Panc1 (cell line): ENCODE measurements at regions not wholly inside any gene's neighbourhood (a gene's known extent, or its start where the extent isn't known, plus 50 kb on each side); places are given as distances from the start of the nearest gene placed in this dataset.

Experiments used
- ATAC-seq: fragments of 200-7000 bp; cut with Tn5 transposase; 2 replicates; pipeline ENCODE4 v1.9.1; 2020; ENCODE audit warnings: mild to moderate bottlenecking, moderate library complexity
- BruUV-seq: library from RNA; stranded (reverse); fragments of 400-500 nt; replicated peaks from 2 replicates; lab custom pipeline; 2021; lab: Mats Ljungman, UMichigan
- CTCF ChIA-PET: fragments of 300-600 bp; sonication (Branson Sonifier 250); formaldehyde crosslinking; loops from one replicate; lab custom pipeline; 2022; ENCODE audit warnings: antibody characterized with exemption; lab: Charles Lee
- POLR2A ChIA-PET: fragments of 300-600 bp; sonication (Branson Sonifier 250); formaldehyde crosslinking; loops from one replicate; lab custom pipeline; 2022; ENCODE audit warnings: antibody characterized with exemption; lab: Charles Lee
- DNase-seq: peaks from one replicate; pipeline ENCODE4 v3.0.0-alpha.2; 2010; ENCODE audit warnings: low read depth, low spot score
- H3K27ac ChIP-seq: 2 replicates; pipeline ENCODE4 v1.5.1; 2011; ENCODE audit warnings: mild to moderate bottlenecking, low read length, inconsistent platforms
- H3K27me3 ChIP-seq: fragments of 200-500 bp; sonication (Bioruptor generic); 2 replicates; pipeline ENCODE4 v1.6.0; 2014; ENCODE audit warnings: low read length, inconsistent platforms; ENCODE audit not compliant: control insufficient read depth, insufficient read depth
- H3K36me3 ChIP-seq: fragments of 200-500 bp; sonication (Bioruptor generic); 2 replicates; pipeline ENCODE4 v1.5.1; 2014; ENCODE audit warnings: inconsistent platforms, mild to moderate bottlenecking, low read length, moderate library complexity; ENCODE audit not compliant: control insufficient read depth, insufficient read depth
- H3K4me1 ChIP-seq: 2 replicates; pipeline ENCODE4 v1.5.1; 2011; ENCODE audit warnings: inconsistent platforms, mild to moderate bottlenecking, low read length, moderate library complexity; ENCODE audit not compliant: control insufficient read depth, insufficient read depth
- H3K4me3 ChIP-seq, 2 experiments: 2 replicates each; pipeline ENCODE4 v1.5.1; 2011 to 2012; ENCODE audit warnings: low read depth in 2 of 2, low read length in 2 of 2, mild to moderate bottlenecking in 2 of 2, inconsistent platforms in 1 of 2, moderate library complexity in 1 of 2
- H3K9me3 ChIP-seq: fragments of 200-500 bp; sonication (Bioruptor generic); 2 replicates; pipeline ENCODE4 v1.5.1; 2014; ENCODE audit warnings: low read depth, mild to moderate bottlenecking, inconsistent platforms, low read length, moderate library complexity; ENCODE audit not compliant: control insufficient read depth, insufficient read depth
- CTCF ChIP-seq: fragments of 450-650 bp; IDR thresholded peaks from 2 replicates; pipeline ENCODE4 v1.5.1; 2017; ENCODE audit warnings: mild to moderate bottlenecking
- POLR2AphosphoS5 ChIP-seq: IDR thresholded peaks from 2 replicates; pipeline ENCODE4 v1.6.1; 2012; ENCODE audit warnings: mild to moderate bottlenecking, low read depth, low read length, moderate library complexity
- SIN3A ChIP-seq: IDR thresholded peaks from 2 replicates; pipeline ENCODE4 v1.6.1; 2012; ENCODE audit warnings: low read depth, mild to moderate bottlenecking, low read length, moderate library complexity, borderline replicate concordance; ENCODE audit not compliant: insufficient read depth
- TCF7L2 ChIP-seq: IDR thresholded peaks from 2 replicates; pipeline ENCODE4 v1.6.1; 2011; ENCODE audit warnings: mild to moderate bottlenecking, low read depth, low read length, inconsistent platforms
- in situ Hi-C: cut with HindIII; loops from 2 replicates; pipeline ENCODE4 v1.10.0; 2016; ENCODE audit warnings: low sequenced_read_pairs, low pct_unique_long_range_greater_than_20kb
- intact Hi-C: fragments of 100-400 bp; cut with micrococcal nuclease; formaldehyde crosslinking; loops from one replicate; pipeline ENCODE4 v1.10.0; 2022; ENCODE audit not compliant: unreplicated experiment
- TF ChIP-seq, protein P1 (sequence below), 2 experiments: IDR thresholded peaks; 2 replicates each; pipeline ENCODE4 v1.6.1; 2011 to 2012; ENCODE audit warnings: low read depth in 2 of 2, control low read depth in 1 of 2, low read length in 1 of 2, mild to moderate bottlenecking in 1 of 2, moderate library complexity in 1 of 2; ENCODE audit not compliant: insufficient read depth in 1 of 2

- Histone ChIP-seq H3K27ac (no peak overlapping the region), H3K4me1 (no peaks in the 10 kb centered on the region), H3K27me3 (no peaks in the 10 kb centered on the region), H3K9me3 (no peaks in the 10 kb centered on the region), H3K36me3 (no peaks in the 10 kb centered on the region), H3K4me3 (no peak overlapping the region)
- in situ Hi-C loops (no loop called here), intact Hi-C loops (no loop called here)
- ChIA-PET POLR2A (no interaction called here), CTCF (no interaction called here)
- no TSS peak for BruUV-seq
- DNase-seq (no peak), ATAC-seq (no peak)
- no peak for TF ChIP-seq CTCF
- no peak for TF ChIP-seq SIN3A
- no peak for TF ChIP-seq POLR2AphosphoS5
- TF ChIP-seq, protein P1, sequence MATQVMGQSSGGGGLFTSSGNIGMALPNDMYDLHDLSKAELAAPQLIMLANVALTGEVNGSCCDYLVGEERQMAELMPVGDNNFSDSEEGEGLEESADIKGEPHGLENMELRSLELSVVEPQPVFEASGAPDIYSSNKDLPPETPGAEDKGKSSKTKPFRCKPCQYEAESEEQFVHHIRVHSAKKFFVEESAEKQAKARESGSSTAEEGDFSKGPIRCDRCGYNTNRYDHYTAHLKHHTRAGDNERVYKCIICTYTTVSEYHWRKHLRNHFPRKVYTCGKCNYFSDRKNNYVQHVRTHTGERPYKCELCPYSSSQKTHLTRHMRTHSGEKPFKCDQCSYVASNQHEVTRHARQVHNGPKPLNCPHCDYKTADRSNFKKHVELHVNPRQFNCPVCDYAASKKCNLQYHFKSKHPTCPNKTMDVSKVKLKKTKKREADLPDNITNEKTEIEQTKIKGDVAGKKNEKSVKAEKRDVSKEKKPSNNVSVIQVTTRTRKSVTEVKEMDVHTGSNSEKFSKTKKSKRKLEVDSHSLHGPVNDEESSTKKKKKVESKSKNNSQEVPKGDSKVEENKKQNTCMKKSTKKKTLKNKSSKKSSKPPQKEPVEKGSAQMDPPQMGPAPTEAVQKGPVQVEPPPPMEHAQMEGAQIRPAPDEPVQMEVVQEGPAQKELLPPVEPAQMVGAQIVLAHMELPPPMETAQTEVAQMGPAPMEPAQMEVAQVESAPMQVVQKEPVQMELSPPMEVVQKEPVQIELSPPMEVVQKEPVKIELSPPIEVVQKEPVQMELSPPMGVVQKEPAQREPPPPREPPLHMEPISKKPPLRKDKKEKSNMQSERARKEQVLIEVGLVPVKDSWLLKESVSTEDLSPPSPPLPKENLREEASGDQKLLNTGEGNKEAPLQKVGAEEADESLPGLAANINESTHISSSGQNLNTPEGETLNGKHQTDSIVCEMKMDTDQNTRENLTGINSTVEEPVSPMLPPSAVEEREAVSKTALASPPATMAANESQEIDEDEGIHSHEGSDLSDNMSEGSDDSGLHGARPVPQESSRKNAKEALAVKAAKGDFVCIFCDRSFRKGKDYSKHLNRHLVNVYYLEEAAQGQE (IDR thresholded peaks at IDR 0.05; ENCODE audit: insufficient read depth in 1 of 2, low read depth in 2 of 2, low read length in 1 of 2): no peak
- TF ChIP-seq TCF7L2: no peak
Measured at GRCh38 chr7:52691257-52691656, 344.2 kb upstream of the POM121L12 start.

- H3K4me1 ChIP-seq: no peaks in the 10 kb centered on the region
- in situ Hi-C loops (no loop called here), intact Hi-C loops (no loop called here)
- no peaks in the 10 kb centered on the region for H3K9me3 ChIP-seq
- ChIA-PET POLR2A (no interaction called here), CTCF (no interaction called here)
- no TSS peak for BruUV-seq
- no peaks in the 10 kb centered on the region for H3K27me3 ChIP-seq
- TF ChIP-seq TCF7L2 (no peak), POLR2AphosphoS5 (no peak), CTCF (no peak), SIN3A (no peak)
- TF ChIP-seq, protein P1 (IDR thresholded peaks at IDR 0.05; ENCODE audit: insufficient read depth in 1 of 2, low read depth in 2 of 2, low read length in 1 of 2): no peak
- no peak overlapping the region for H3K27ac ChIP-seq
- ATAC-seq (no peak), DNase-seq (no peak)
- no peak overlapping the region for H3K4me3 ChIP-seq
- no peaks in the 10 kb centered on the region for H3K36me3 ChIP-seq
Measured at GRCh38 chr7:52689912-52690311, 345.5 kb upstream of the POM121L12 start.
